Activated naive CD4-positive, alpha-beta T cell treated with anti-CD3 and anti-CD28 coated beads for 36 hours (primary cell): ENCODE measurements at regions not wholly inside any gene's neighbourhood (a gene's known extent, or its start where the extent isn't known, plus 50 kb on each side); places are given as distances from the start of the nearest gene placed in this dataset.

Experiments
- CTCF ChIA-PET: fragments of 350-600 bp; sonication (Branson Sonifier 250); formaldehyde crosslinking; loops from one replicate; lab custom pipeline; 2021; ENCODE audit warnings: antibody characterized with exemption; lab: Charles Lee
- DNase-seq: peaks from one replicate; pipeline ENCODE4 v3.0.0-alpha.2; 2020
- H3K27ac Mint-ChIP-seq: one replicate; pipeline ENCODE4 v1.8.0; 2021; ENCODE audit warnings: mild to moderate bottlenecking, mixed read lengths
- H3K27me3 Mint-ChIP-seq: one replicate; pipeline ENCODE4 v1.8.0; 2021; ENCODE audit warnings: low read depth, mixed read lengths
- H3K36me3 Mint-ChIP-seq: one replicate; pipeline ENCODE4 v1.8.0; 2021; ENCODE audit warnings: low read depth, mixed read lengths
- H3K4me1 Mint-ChIP-seq: one replicate; pipeline ENCODE4 v1.8.0; 2021; ENCODE audit warnings: low read depth, mixed read lengths
- H3K4me3 Mint-ChIP-seq: one replicate; pipeline ENCODE4 v1.8.0; 2021; ENCODE audit warnings: mild to moderate bottlenecking, moderate library complexity, mixed read lengths
- H3K9me3 Mint-ChIP-seq: one replicate; pipeline ENCODE4 v1.8.0; 2021; ENCODE audit warnings: mixed read lengths
- intact Hi-C: fragments of 100-400 bp; cut with micrococcal nuclease; formaldehyde crosslinking; loops from one replicate; pipeline ENCODE4 v1.15.1; 2023

GRCh38 chr9:107717529-107718314, 228.2 kb upstream of the KLF4 start:
- CTCF ChIA-PET: no interaction called here
- Mint-ChIP-seq H3K27me3 (peaks cover 3% of the 10 kb centered on the region), H3K4me3 (no peak overlapping the region), H3K9me3 (peaks cover 6% of the 10 kb centered on the region), H3K4me1 (no peaks in the 10 kb centered on the region), H3K36me3 (peaks cover 2% of the 10 kb centered on the region), H3K27ac (no peak overlapping the region)
- intact Hi-C loops: no loop called here
- DNase-seq: no peak

- Mint-ChIP-seq H3K36me3 (peaks cover 2% of the 10 kb centered on the region), H3K27ac (no peak overlapping the region), H3K27me3 (peaks cover 3% of the 10 kb centered on the region), H3K4me1 (no peaks in the 10 kb centered on the region), H3K4me3 (no peak overlapping the region), H3K9me3 (peaks cover 6% of the 10 kb centered on the region)
- DNase-seq: no peak
- CTCF ChIA-PET: no interaction called here
- intact Hi-C loops: no loop called here
Measured at GRCh38 chr9:107715740-107716139, 226.2 kb upstream of the KLF4 start.

- Mint-ChIP-seq H3K27me3 (peaks cover 4% of the 10 kb centered on the region), H3K4me3 (no peak overlapping the region), H3K9me3 (peaks cover 6% of the 10 kb centered on the region), H3K27ac (no peak overlapping the region), H3K36me3 (peaks cover 2% of the 10 kb centered on the region), H3K4me1 (no peaks in the 10 kb centered on the region)
- CTCF ChIA-PET: no interaction called here
- no peak for DNase-seq
- intact Hi-C loops: no loop called here
Measured at GRCh38 chr9:107713470-107713869, 223.9 kb upstream of the KLF4 start.

GRCh38 chr9:107712390-107712789, 222.8 kb upstream of the KLF4 start:
- H3K27me3 Mint-ChIP-seq: peaks cover 4% of the 10 kb centered on the region
- H3K36me3 Mint-ChIP-seq: peaks cover 2% of the 10 kb centered on the region
- DNase-seq: peak; percentile 5
- H3K4me1 Mint-ChIP-seq: no peaks in the 10 kb centered on the region
- CTCF ChIA-PET: no interaction called here
- H3K27ac Mint-ChIP-seq: no peak overlapping the region
- peaks cover 5% of the 10 kb centered on the region for H3K9me3 Mint-ChIP-seq
- intact Hi-C loops: no loop called here
- H3K4me3 Mint-ChIP-seq: no peak overlapping the region

GRCh38 chr9:107711542-107711941, 222.0 kb upstream of the KLF4 start:
- peaks cover 2% of the 10 kb centered on the region for H3K36me3 Mint-ChIP-seq
- CTCF ChIA-PET: no interaction called here
- no peak overlapping the region for H3K27ac Mint-ChIP-seq
- peaks cover 3% of the 10 kb centered on the region for H3K9me3 Mint-ChIP-seq
- DNase-seq: no peak
- intact Hi-C loops: no loop called here
- H3K4me1 Mint-ChIP-seq: no peaks in the 10 kb centered on the region
- H3K27me3 Mint-ChIP-seq: peaks cover 4% of the 10 kb centered on the region
- H3K4me3 Mint-ChIP-seq: no peak overlapping the region

GRCh38 chr9:107710953-107711352, 221.4 kb upstream of the KLF4 start:
- CTCF ChIA-PET: no interaction called here
- Mint-ChIP-seq H3K27me3 (peaks cover 4% of the 10 kb centered on the region), H3K9me3 (peaks cover 3% of the 10 kb centered on the region), H3K4me3 (no peak overlapping the region), H3K36me3 (peaks cover 2% of the 10 kb centered on the region), H3K27ac (no peak overlapping the region), H3K4me1 (no peaks in the 10 kb centered on the region)
- DNase-seq: no peak
- intact Hi-C loops: no loop called here

- CTCF ChIA-PET: no interaction called here
- Mint-ChIP-seq H3K27me3 (peaks cover 4% of the 10 kb centered on the region), H3K9me3 (peaks cover 3% of the 10 kb centered on the region), H3K4me3 (no peak overlapping the region), H3K36me3 (peaks cover 2% of the 10 kb centered on the region), H3K4me1 (no peaks in the 10 kb centered on the region), H3K27ac (no peak overlapping the region)
- no peak for DNase-seq
- intact Hi-C loops: no loop called here
Measured at GRCh38 chr9:107710546-107710945, 221.0 kb upstream of the KLF4 start.

GRCh38 chr9:107708791-107709190, 219.2 kb upstream of the KLF4 start:
- H3K9me3 Mint-ChIP-seq: peaks cover 3% of the 10 kb centered on the region

GRCh38 chr9:107707915-107708441, 218.4 kb upstream of the KLF4 start:
- H3K4me3 Mint-ChIP-seq: no peak overlapping the region
- H3K9me3 Mint-ChIP-seq: peaks cover 2% of the 10 kb centered on the region
- CTCF ChIA-PET: no interaction called here
- DNase-seq: no peak
- H3K27me3 Mint-ChIP-seq: peaks cover 2% of the 10 kb centered on the region
- no peak overlapping the region for H3K27ac Mint-ChIP-seq
- intact Hi-C loops: no loop called here
- H3K36me3 Mint-ChIP-seq: no peaks in the 10 kb centered on the region
- H3K4me1 Mint-ChIP-seq: no peaks in the 10 kb centered on the region

More at GRCh38 chr9:107708791-107709190, 219.2 kb upstream of the KLF4 start:
- Mint-ChIP-seq H3K27ac (no peak overlapping the region), H3K27me3 (peaks cover 4% of the 10 kb centered on the region), H3K4me1 (no peaks in the 10 kb centered on the region), H3K36me3 (peaks cover 2% of the 10 kb centered on the region), H3K4me3 (no peak overlapping the region)
- DNase-seq: no peak
- CTCF ChIA-PET: no interaction called here
- intact Hi-C loops: no loop called here

GRCh38 chr9:107707428-107707837, 217.9 kb upstream of the KLF4 start:
- Mint-ChIP-seq H3K36me3 (no peaks in the 10 kb centered on the region), H3K27ac (no peak overlapping the region), H3K9me3 (peaks cover 2% of the 10 kb centered on the region), H3K4me3 (no peak overlapping the region), H3K27me3 (peaks cover 2% of the 10 kb centered on the region), H3K4me1 (no peaks in the 10 kb centered on the region)
- DNase-seq: no peak
- CTCF ChIA-PET: no interaction called here
- intact Hi-C loops: no loop called here

- Mint-ChIP-seq H3K9me3 (peaks cover 2% of the 10 kb centered on the region), H3K27ac (no peak overlapping the region), H3K36me3 (no peaks in the 10 kb centered on the region), H3K4me1 (no peaks in the 10 kb centered on the region), H3K4me3 (no peak overlapping the region), H3K27me3 (peaks cover 2% of the 10 kb centered on the region)
- no peak for DNase-seq
- intact Hi-C loops: no loop called here
- CTCF ChIA-PET: no interaction called here
Measured at GRCh38 chr9:107706701-107707427, 217.3 kb upstream of the KLF4 start.

- no peak for DNase-seq
- Mint-ChIP-seq H3K27ac (no peak overlapping the region), H3K4me3 (no peak overlapping the region), H3K36me3 (no peaks in the 10 kb centered on the region), H3K27me3 (peaks cover 6% of the 10 kb centered on the region), H3K4me1 (no peaks in the 10 kb centered on the region), H3K9me3 (peaks cover 2% of the 10 kb centered on the region)
- CTCF ChIA-PET: no interaction called here
- intact Hi-C loops: no loop called here
Measured at GRCh38 chr9:107705521-107705920, 216.0 kb upstream of the KLF4 start.

GRCh38 chr9:107704774-107705173, 215.2 kb upstream of the KLF4 start:
- intact Hi-C loops: no loop called here
- no peak overlapping the region for H3K27ac Mint-ChIP-seq
- DNase-seq: no peak
- no peaks in the 10 kb centered on the region for H3K36me3 Mint-ChIP-seq
- H3K4me3 Mint-ChIP-seq: no peak overlapping the region
- CTCF ChIA-PET: no interaction called here
- H3K9me3 Mint-ChIP-seq: peaks cover 2% of the 10 kb centered on the region
- peaks cover 7% of the 10 kb centered on the region for H3K27me3 Mint-ChIP-seq
- no peaks in the 10 kb centered on the region for H3K4me1 Mint-ChIP-seq
